ENCODE measurements at regions not wholly inside any gene's neighbourhood (a gene's known extent, or its start where the extent isn't known, plus 50 kb on each side); places are given as distances from the start of the nearest gene placed in this dataset.

DNA sequence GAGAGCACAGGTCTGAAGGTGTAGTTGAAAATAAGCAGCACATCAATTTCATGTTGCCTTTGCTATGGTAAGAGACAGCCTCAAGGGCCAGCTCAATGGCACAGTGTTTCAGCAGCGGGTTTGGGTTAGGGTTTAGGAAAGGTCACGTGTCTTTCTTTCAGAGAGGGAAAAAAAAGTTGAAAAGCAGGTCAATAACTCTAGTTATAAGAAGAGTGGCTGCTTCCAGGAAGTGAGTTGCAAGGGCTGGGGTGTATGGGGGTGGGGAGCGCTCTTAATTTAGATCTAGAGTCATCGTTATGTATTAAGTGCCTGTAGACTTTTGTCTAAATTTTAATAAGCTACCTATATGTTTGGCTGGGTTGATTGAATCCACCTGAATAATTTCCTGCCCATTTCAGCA lies 118.5 kb upstream of the SPAG17 start:
- no peak for DNase-seq
- H3K4me1 ChIP-seq = no peaks in the 10 kb centered on the region
- no peak overlapping the region for H3K4me3 ChIP-seq
- TF ChIP-seq POLR2A (IDR thresholded peaks at IDR 0.05) = no peak
- TF ChIP-seq, protein P1, sequence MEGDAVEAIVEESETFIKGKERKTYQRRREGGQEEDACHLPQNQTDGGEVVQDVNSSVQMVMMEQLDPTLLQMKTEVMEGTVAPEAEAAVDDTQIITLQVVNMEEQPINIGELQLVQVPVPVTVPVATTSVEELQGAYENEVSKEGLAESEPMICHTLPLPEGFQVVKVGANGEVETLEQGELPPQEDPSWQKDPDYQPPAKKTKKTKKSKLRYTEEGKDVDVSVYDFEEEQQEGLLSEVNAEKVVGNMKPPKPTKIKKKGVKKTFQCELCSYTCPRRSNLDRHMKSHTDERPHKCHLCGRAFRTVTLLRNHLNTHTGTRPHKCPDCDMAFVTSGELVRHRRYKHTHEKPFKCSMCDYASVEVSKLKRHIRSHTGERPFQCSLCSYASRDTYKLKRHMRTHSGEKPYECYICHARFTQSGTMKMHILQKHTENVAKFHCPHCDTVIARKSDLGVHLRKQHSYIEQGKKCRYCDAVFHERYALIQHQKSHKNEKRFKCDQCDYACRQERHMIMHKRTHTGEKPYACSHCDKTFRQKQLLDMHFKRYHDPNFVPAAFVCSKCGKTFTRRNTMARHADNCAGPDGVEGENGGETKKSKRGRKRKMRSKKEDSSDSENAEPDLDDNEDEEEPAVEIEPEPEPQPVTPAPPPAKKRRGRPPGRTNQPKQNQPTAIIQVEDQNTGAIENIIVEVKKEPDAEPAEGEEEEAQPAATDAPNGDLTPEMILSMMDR (IDR thresholded peaks at IDR 0.05) = no peak
- no peaks in the 10 kb centered on the region for H3K9me3 ChIP-seq
- H3K36me3 ChIP-seq = no peaks in the 10 kb centered on the region
- H3K27me3 ChIP-seq = no peaks in the 10 kb centered on the region
- no peak for ATAC-seq
- intact Hi-C loops (cut with DNase I) = no loop called here
- 51% methylated on average over 4 of the region's 4 CpGs for WGBS (ENCODE audit: insufficient coverage, low coverage, low lambda C conversion rate, missing lambda C conversion rate)
- no peak overlapping the region for H3K27ac ChIP-seq

DNA sequence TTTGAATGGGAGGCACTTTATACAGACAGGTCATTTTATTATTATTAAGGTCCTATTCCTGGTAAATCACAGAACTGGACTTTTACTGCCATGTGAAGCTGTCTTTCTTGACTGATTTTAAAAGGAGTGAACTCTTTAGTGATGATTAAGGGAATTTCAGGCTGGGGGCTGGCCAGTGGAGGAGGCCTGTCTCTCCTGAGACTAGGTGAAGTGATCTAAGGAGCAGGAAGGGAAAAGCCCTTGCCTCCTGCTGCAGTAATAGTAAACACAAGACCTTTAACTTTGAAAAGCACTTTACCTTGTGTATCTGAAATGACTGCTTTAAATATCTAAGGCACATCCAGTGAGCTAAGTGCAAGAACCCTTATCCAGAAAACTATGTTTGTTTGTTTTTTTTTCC lies 118.0 kb upstream of the SPAG17 start:
- intact Hi-C loops (cut with DNase I) = no loop called here
- no peaks in the 10 kb centered on the region for H3K27me3 ChIP-seq
- TF ChIP-seq POLR2A (IDR thresholded peaks at IDR 0.05) = no peak
- TF ChIP-seq, protein P1 (IDR thresholded peaks at IDR 0.05) = no peak
- no peaks in the 10 kb centered on the region for H3K36me3 ChIP-seq
- no peak overlapping the region for H3K4me3 ChIP-seq
- no peak for DNase-seq
- no peaks in the 10 kb centered on the region for H3K9me3 ChIP-seq
- no peak overlapping the region for H3K27ac ChIP-seq
- no peak for ATAC-seq
- H3K4me1 ChIP-seq = no peaks in the 10 kb centered on the region

DNA sequence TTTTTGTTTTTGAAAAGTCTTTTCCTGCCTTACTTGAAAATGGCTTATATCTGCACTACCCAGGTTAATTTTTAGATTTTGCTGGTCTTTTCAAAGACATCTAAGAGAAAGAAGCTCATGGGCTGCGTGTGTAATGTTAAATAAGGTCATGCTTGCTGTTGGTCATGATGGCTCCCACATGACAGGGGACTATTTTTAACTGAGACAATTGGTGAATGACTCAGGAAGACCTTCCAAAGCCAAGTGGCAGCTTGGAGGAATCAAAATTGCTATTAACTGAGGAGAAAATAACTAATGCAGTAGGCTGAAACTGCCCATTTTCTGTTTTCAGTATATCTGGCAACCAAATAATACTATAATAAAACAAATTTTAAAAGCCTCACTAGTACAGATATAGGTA lies 117.1 kb upstream of the SPAG17 start:
- H3K27me3 ChIP-seq = no peaks in the 10 kb centered on the region
- 35% methylated on average over 1 of the region's 1 CpG for WGBS (ENCODE audit: insufficient coverage, low coverage, low lambda C conversion rate, missing lambda C conversion rate)
- H3K27ac ChIP-seq = no peak overlapping the region
- TF ChIP-seq, protein P1 (IDR thresholded peaks at IDR 0.05) = no peak
- no peak for TF ChIP-seq POLR2A (IDR thresholded peaks at IDR 0.05)
- no peaks in the 10 kb centered on the region for H3K9me3 ChIP-seq
- ATAC-seq = no peak
- no peaks in the 10 kb centered on the region for H3K36me3 ChIP-seq
- intact Hi-C loops (cut with DNase I) = no loop called here
- H3K4me1 ChIP-seq = no peaks in the 10 kb centered on the region
- no peak for DNase-seq
- H3K4me3 ChIP-seq = no peak overlapping the region

DNA sequence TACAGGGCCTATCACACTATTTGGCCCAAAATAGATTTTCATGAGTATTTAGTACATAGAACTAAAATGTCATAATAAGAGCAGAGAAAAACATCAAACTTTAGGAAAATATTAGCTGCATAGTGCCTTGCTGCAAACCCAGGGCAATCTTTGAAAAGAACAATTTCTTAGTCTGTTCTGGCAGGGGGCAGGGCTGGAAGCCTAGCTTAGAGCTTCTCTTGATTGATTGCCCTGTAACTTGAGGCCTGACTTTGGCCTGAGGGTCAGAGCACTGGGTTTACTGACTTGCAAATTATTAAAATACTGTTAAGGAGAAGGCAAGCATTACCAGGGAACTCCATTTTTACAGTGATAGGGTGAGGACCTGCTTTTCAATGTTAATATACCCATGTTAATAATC lies 115.8 kb upstream of the SPAG17 start:
- no peaks in the 10 kb centered on the region for H3K4me1 ChIP-seq
- H3K27ac ChIP-seq = no peak overlapping the region
- DNase-seq (no peak), ATAC-seq (no peak)
- TF ChIP-seq POLR2A (IDR thresholded peaks at IDR 0.05) = no peak
- TF ChIP-seq, protein P1 (IDR thresholded peaks at IDR 0.05) = no peak
- H3K27me3 ChIP-seq = no peaks in the 10 kb centered on the region
- intact Hi-C loops (cut with DNase I) = no loop called here
- H3K36me3 ChIP-seq = no peaks in the 10 kb centered on the region
- H3K9me3 ChIP-seq = no peaks in the 10 kb centered on the region
- no peak overlapping the region for H3K4me3 ChIP-seq

DNA sequence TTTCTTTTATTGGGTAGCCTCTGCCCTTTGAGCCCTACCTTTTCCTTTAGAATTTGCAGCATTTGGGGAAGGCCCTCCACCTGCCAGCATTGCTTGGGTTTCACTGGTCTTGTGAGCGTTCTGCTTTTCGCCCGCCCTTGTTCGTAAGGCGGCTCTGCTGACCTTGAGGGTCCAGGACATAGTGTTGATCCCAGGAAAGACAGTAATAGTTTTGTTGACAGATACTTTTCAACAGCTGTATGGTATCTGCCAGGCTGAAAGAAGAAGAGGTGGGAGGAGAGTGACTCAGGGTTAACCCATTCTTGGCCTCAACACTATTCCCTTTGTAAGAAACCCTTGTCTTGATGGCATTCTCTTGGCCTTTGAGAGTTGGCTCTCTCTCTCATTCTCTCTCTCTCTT lies 113.4 kb upstream of the SPAG17 start:
- ATAC-seq (no peak), DNase-seq (no peak)
- whole genome bisulfite sequencing (ENCODE audit: insufficient coverage, low coverage, low lambda C conversion rate, missing lambda C conversion rate) = 82% methylated on average over 5 of the region's 5 CpGs
- H3K4me1 ChIP-seq = no peaks in the 10 kb centered on the region
- H3K4me3 ChIP-seq = no peak overlapping the region
- H3K36me3 ChIP-seq = no peaks in the 10 kb centered on the region
- intact Hi-C loops (cut with DNase I) = no loop called here
- no peaks in the 10 kb centered on the region for H3K9me3 ChIP-seq
- H3K27ac ChIP-seq = no peak overlapping the region
- no peak for TF ChIP-seq POLR2A (IDR thresholded peaks at IDR 0.05)
- TF ChIP-seq, protein P1 (IDR thresholded peaks at IDR 0.05) = no peak
- H3K27me3 ChIP-seq = no peaks in the 10 kb centered on the region
